ENCODE measurements at regions not wholly inside any gene's neighbourhood (a gene's known extent, or its start where the extent isn't known, plus 50 kb on each side); places are given as distances from the start of the nearest gene placed in this dataset.

DNA sequence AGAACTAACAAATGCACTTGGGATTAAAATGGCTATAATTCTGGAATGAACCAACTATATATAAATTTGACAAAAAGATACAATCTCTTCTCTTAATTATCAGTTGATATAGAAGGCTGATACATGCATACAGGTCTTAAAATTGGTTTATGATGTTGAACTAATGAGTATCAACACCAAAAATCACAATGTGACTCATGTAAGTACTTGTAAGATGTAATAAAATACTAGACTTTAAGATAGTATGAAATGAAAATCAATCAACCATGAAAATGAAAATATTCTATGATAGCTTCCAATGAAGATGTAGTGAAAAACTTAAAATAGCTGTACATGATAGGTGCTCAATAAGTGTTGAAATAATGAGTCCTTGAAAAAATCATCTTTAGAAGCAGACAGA lies 116.6 kb upstream of the SOX5 start:
- no peaks in the 10 kb centered on the region for H3K27me3 ChIP-seq (ENCODE audit: control insufficient read depth, insufficient read depth, low read length)
- H3K79me1 ChIP-seq (ENCODE audit: low read depth in 1 of 2, low read length in 2 of 2), result no peaks in the 10 kb centered on the region
- H3K4ac ChIP-seq (ENCODE audit: low read depth, low read length), result no peak overlapping the region
- no peak overlapping the region for H3K27ac ChIP-seq (ENCODE audit: insufficient read depth, low read length)
- ATAC-seq (ENCODE audit: low read depth) (no peak), DNase-seq (no peak)
- BruUV-seq (replicated peaks), result no TSS peak
- no peaks in the 10 kb centered on the region for H3K9me3 ChIP-seq (ENCODE audit: control insufficient read depth, insufficient read depth, low read length)
- POLR2A ChIA-PET (ENCODE audit: unreplicated experiment), result no interaction called here
- H2BK20ac ChIP-seq (ENCODE audit: low read depth, low read length), result no peak overlapping the region
- H4K91ac ChIP-seq (ENCODE audit: insufficient read depth, low read depth, low read length), result no peak overlapping the region
- H3K4me3 ChIP-seq (ENCODE audit: insufficient read depth, low read depth, low read length), result no peak overlapping the region
- TF ChIP-seq POLR2A (IDR thresholded peaks at IDR 0.05; ENCODE audit: low read depth, low read length), result no peak
- TF ChIP-seq RAD21 (IDR thresholded peaks at IDR 0.05; ENCODE audit: low read length), result no peak
- no peak for TF ChIP-seq CEBPB (IDR thresholded peaks at IDR 0.05; ENCODE audit: low read depth, low read length)
- TF ChIP-seq MXI1 (IDR thresholded peaks at IDR 0.05; ENCODE audit: borderline replicate concordance, low read depth, low read length), result no peak
- no peak for TF ChIP-seq SMC3 (IDR thresholded peaks at IDR 0.05; ENCODE audit: low read depth, low read length)
- TF ChIP-seq BHLHE40 (IDR thresholded peaks at IDR 0.05; ENCODE audit: low read depth, low read length), result no peak
- TF ChIP-seq NFE2L2 (IDR thresholded peaks at IDR 0.05; ENCODE audit: low read depth, low read length), result no peak
- no peak for TF ChIP-seq ELK1 (IDR thresholded peaks at IDR 0.05; ENCODE audit: borderline replicate concordance, low read depth, low read length)
- TF ChIP-seq CHD1 (IDR thresholded peaks at IDR 0.05; ENCODE audit: low read depth, low read length), result no peak
- TF ChIP-seq, protein P1, sequence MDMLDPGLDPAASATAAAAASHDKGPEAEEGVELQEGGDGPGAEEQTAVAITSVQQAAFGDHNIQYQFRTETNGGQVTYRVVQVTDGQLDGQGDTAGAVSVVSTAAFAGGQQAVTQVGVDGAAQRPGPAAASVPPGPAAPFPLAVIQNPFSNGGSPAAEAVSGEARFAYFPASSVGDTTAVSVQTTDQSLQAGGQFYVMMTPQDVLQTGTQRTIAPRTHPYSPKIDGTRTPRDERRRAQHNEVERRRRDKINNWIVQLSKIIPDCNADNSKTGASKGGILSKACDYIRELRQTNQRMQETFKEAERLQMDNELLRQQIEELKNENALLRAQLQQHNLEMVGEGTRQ (IDR thresholded peaks at IDR 0.05; ENCODE audit: low read depth, low read length), result no peak
- TF ChIP-seq, protein P2, sequence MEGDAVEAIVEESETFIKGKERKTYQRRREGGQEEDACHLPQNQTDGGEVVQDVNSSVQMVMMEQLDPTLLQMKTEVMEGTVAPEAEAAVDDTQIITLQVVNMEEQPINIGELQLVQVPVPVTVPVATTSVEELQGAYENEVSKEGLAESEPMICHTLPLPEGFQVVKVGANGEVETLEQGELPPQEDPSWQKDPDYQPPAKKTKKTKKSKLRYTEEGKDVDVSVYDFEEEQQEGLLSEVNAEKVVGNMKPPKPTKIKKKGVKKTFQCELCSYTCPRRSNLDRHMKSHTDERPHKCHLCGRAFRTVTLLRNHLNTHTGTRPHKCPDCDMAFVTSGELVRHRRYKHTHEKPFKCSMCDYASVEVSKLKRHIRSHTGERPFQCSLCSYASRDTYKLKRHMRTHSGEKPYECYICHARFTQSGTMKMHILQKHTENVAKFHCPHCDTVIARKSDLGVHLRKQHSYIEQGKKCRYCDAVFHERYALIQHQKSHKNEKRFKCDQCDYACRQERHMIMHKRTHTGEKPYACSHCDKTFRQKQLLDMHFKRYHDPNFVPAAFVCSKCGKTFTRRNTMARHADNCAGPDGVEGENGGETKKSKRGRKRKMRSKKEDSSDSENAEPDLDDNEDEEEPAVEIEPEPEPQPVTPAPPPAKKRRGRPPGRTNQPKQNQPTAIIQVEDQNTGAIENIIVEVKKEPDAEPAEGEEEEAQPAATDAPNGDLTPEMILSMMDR (conservative IDR thresholded peaks at IDR 0.05; ENCODE audit: low read depth, low read length), result no peak
- TF ChIP-seq MAFK (IDR thresholded peaks at IDR 0.05; ENCODE audit: low read depth, low read length), result no peak
- TF ChIP-seq RCOR1 (IDR thresholded peaks at IDR 0.05; ENCODE audit: insufficient replicate concordance, low read length), result no peak
- no peak for TF ChIP-seq RFX5 (IDR thresholded peaks at IDR 0.05; ENCODE audit: low read depth, low read length)
- no peak overlapping the region for H2BK15ac ChIP-seq (ENCODE audit: low read depth, low read length)
- H3K4me1 ChIP-seq (ENCODE audit: control insufficient read depth, insufficient read depth, low read length), result no peaks in the 10 kb centered on the region; the same call in 1 of the 2 replicates
- no peak overlapping the region for H3K23ac ChIP-seq (ENCODE audit: low read depth, low read length)
- dilution Hi-C loops (cut with HindIII; ENCODE audit: low sequenced_read_pairs, unreplicated experiment), result no loop called here
- H3K9me1 ChIP-seq (ENCODE audit: insufficient read depth, low read length), result no peaks in the 10 kb centered on the region
- CTCF ChIA-PET, result interaction anchor here (0.6 kb wide), 1 partner anchor 146 kb away, joined by 3 read pairs; no protein-coding TSS in a partner anchor
- no peak overlapping the region for H4K5ac ChIP-seq (ENCODE audit: low read depth, low read length)
- H3K9ac ChIP-seq (ENCODE audit: low read depth, low read length), result no peak overlapping the region
- no peak overlapping the region for H2AK9ac ChIP-seq (replicated peaks; ENCODE audit: low read depth, low read length, poor library complexity)
- H2AFZ ChIP-seq (replicated peaks; ENCODE audit: low read length, poor library complexity), result no peak overlapping the region
- intact Hi-C loops (cut with micrococcal nuclease), result no loop called here
- no peak overlapping the region for H2BK120ac ChIP-seq (ENCODE audit: low read depth, low read length)
- in situ Hi-C loops (cut with MboI; ENCODE audit: low sequenced_read_pairs), result no loop called here
- no peaks in the 10 kb centered on the region for H3K36me3 ChIP-seq (ENCODE audit: control insufficient read depth, insufficient read depth, low read length)
- H4K8ac ChIP-seq (ENCODE audit: low read depth in 2 of 2, low read length in 2 of 2), result no peak overlapping the region
- no peak overlapping the region for H3K4me2 ChIP-seq (ENCODE audit: low read depth, low read length)
- H2BK5ac ChIP-seq (ENCODE audit: low read depth, low read length, poor library complexity, severe bottlenecking), result no peak overlapping the region
- H3K18ac ChIP-seq (ENCODE audit: low read depth, low read length), result no peak overlapping the region
- H3K56ac ChIP-seq (ENCODE audit: extremely low read depth, insufficient read depth, low read length), result no peak overlapping the region
- H2AK5ac ChIP-seq (ENCODE audit: low read depth, low read length), result no peak overlapping the region
- H4K20me1 ChIP-seq (ENCODE audit: insufficient read depth, low read length), result no peaks in the 10 kb centered on the region
- H3K14ac ChIP-seq (replicated peaks; ENCODE audit: low read depth, low read length), result no peak overlapping the region

Data from IMR-90 (cell line).